GM21515 (cell line): ENCODE measurements at regions not wholly inside any gene's neighbourhood (a gene's known extent, or its start where the extent isn't known, plus 50 kb on each side); places are given as distances from the start of the nearest gene placed in this dataset.

ENCODE experiments used
- ATAC-seq: cut with Tn5 transposase; IDR thresholded peaks from one replicate; pipeline ENCODE4 v1.9.1; 2021; ENCODE audit not compliant: unreplicated experiment

- no peak for ATAC-seq
Observed at GRCh38 chr9:86893811-86894490, 53.4 kb downstream of the GAS1 start.

GRCh38 chr9:86892576-86892975, 54.7 kb downstream of the GAS1 start:
- ATAC-seq = no peak

GRCh38 chr9:86891886-86892437, 55.3 kb downstream of the GAS1 start:
- ATAC-seq = no peak

- ATAC-seq = no peak
Observed at GRCh38 chr9:86891091-86891490, 56.2 kb downstream of the GAS1 start.

- no peak for ATAC-seq
Observed at GRCh38 chr9:86885232-86885631, 62.1 kb downstream of the GAS1 start.

- no peak for ATAC-seq
Observed at GRCh38 chr9:86876621-86877196, 70.6 kb downstream of the GAS1 start.

- no peak for ATAC-seq
Observed at GRCh38 chr9:86868616-86869015, 78.7 kb downstream of the GAS1 start.

GRCh38 chr9:86867804-86868313, 79.4 kb downstream of the GAS1 start:
- no peak for ATAC-seq

GRCh38 chr9:86865952-86866351, 81.4 kb downstream of the GAS1 start:
- no peak for ATAC-seq

- ATAC-seq = no peak
Observed at GRCh38 chr9:86860006-86860405, 87.3 kb downstream of the GAS1 start.

GRCh38 chr9:86859056-86859455, 88.2 kb downstream of the GAS1 start:
- ATAC-seq = no peak

- ATAC-seq = no peak
Observed at GRCh38 chr9:86858009-86858408, 89.3 kb downstream of the GAS1 start.

GRCh38 chr9:86856259-86856658, 91.0 kb downstream of the GAS1 start:
- no peak for ATAC-seq

- ATAC-seq = no peak
Observed at GRCh38 chr9:86854898-86855523, 92.3 kb downstream of the GAS1 start.

GRCh38 chr9:86846656-86847055, 100.7 kb downstream of the GAS1 start:
- ATAC-seq = no peak

- no peak for ATAC-seq
Observed at GRCh38 chr9:86843206-86843605, 104.1 kb downstream of the GAS1 start.

- ATAC-seq = no peak
Observed at GRCh38 chr9:86842573-86842972, 104.7 kb downstream of the GAS1 start.

- ATAC-seq = no peak
Observed at GRCh38 chr9:86839522-86839921, 107.8 kb downstream of the GAS1 start.

- ATAC-seq = no peak
Observed at GRCh38 chr9:86838519-86839497, 108.5 kb downstream of the GAS1 start.

- ATAC-seq = no peak
Observed at GRCh38 chr9:86837345-86837744, 110.0 kb downstream of the GAS1 start.

- peak; percentile 70 for ATAC-seq
Observed at GRCh38 chr9:86836797-86837196, 110.5 kb downstream of the GAS1 start.
